ENCODE measurements at regions not wholly inside any gene's neighbourhood (a gene's known extent, or its start where the extent isn't known, plus 50 kb on each side); places are given as distances from the start of the nearest gene placed in this dataset.

- Histone ChIP-seq H3K4me3 (ENCODE audit: low read depth in 2 of 2, low read length in 2 of 2) (no peak overlapping the region), H3K9me3 (ENCODE audit: control insufficient read depth, insufficient read depth, low read depth, low read length) (no peaks in the 10 kb centered on the region), H3K27ac (ENCODE audit: low read length) (no peak overlapping the region), H3K27me3 (ENCODE audit: control insufficient read depth, insufficient read depth, low read length) (no peaks in the 10 kb centered on the region), H3K4me1 (ENCODE audit: control insufficient read depth, insufficient read depth, low read length) (no peaks in the 10 kb centered on the region), H3K36me3 (ENCODE audit: control insufficient read depth, insufficient read depth, low read length) (no peaks in the 10 kb centered on the region)
- ChIA-PET POLR2A (no interaction called here), CTCF (no interaction called here)
- TF ChIP-seq CTCF (IDR thresholded peaks at IDR 0.05) (no peak), TCF7L2 (IDR thresholded peaks at IDR 0.05; ENCODE audit: low read depth, low read length) (no peak), REST (IDR thresholded peaks at IDR 0.05; ENCODE audit: insufficient read depth in 1 of 2, low read depth in 2 of 2, low read length in 1 of 2) (no peak), POLR2AphosphoS5 (IDR thresholded peaks at IDR 0.05; ENCODE audit: low read depth, low read length) (no peak), SIN3A (IDR thresholded peaks at IDR 0.05; ENCODE audit: borderline replicate concordance, insufficient read depth, low read depth, low read length) (no peak)
- DNase-seq (ENCODE audit: low read depth, low spot score) (no peak), ATAC-seq (no peak)
- no TSS peak for BruUV-seq (replicated peaks)
- intact Hi-C loops (cut with micrococcal nuclease; ENCODE audit: unreplicated experiment) (no loop called here), in situ Hi-C loops (cut with HindIII; ENCODE audit: low pct_unique_long_range_greater_than_20kb, low sequenced_read_pairs) (no loop called here)
These were observed 151.6 kb upstream of the PTPRK start for GRCh38 chr6:128672023-128672422.

- ChIA-PET POLR2A (interaction anchor here (0.6 kb wide), 1 partner anchor 53 kb away, joined by 7 read pairs; no protein-coding TSS in a partner anchor), CTCF (no interaction called here)
- ATAC-seq (no peak), DNase-seq (ENCODE audit: low read depth, low spot score) (no peak)
- H3K4me1 ChIP-seq (ENCODE audit: control insufficient read depth, insufficient read depth, low read length), result no peaks in the 10 kb centered on the region
- H3K27me3 ChIP-seq (ENCODE audit: control insufficient read depth, insufficient read depth, low read length), result no peaks in the 10 kb centered on the region
- no peaks in the 10 kb centered on the region for H3K9me3 ChIP-seq (ENCODE audit: control insufficient read depth, insufficient read depth, low read depth, low read length)
- in situ Hi-C loops (cut with HindIII; ENCODE audit: low pct_unique_long_range_greater_than_20kb, low sequenced_read_pairs), result no loop called here
- intact Hi-C loops (cut with micrococcal nuclease; ENCODE audit: unreplicated experiment), result no loop called here
- no peak overlapping the region for H3K4me3 ChIP-seq (ENCODE audit: low read depth in 2 of 2, low read length in 2 of 2)
- no TSS peak for BruUV-seq (replicated peaks)
- H3K27ac ChIP-seq (ENCODE audit: low read length), result no peak overlapping the region
- TF ChIP-seq REST (IDR thresholded peaks at IDR 0.05; ENCODE audit: insufficient read depth in 1 of 2, low read depth in 2 of 2, low read length in 1 of 2) (no peak), TCF7L2 (IDR thresholded peaks at IDR 0.05; ENCODE audit: low read depth, low read length) (no peak), CTCF (IDR thresholded peaks at IDR 0.05) (no peak), SIN3A (IDR thresholded peaks at IDR 0.05; ENCODE audit: borderline replicate concordance, insufficient read depth, low read depth, low read length) (no peak)
- no peaks in the 10 kb centered on the region for H3K36me3 ChIP-seq (ENCODE audit: control insufficient read depth, insufficient read depth, low read length)
These were observed 147.0 kb upstream of the PTPRK start for GRCh38 chr6:128667339-128667858.

All from Panc1 (cell line).